ENCODE measurements at regions not wholly inside any gene's neighbourhood (a gene's known extent, or its start where the extent isn't known, plus 50 kb on each side); places are given as distances from the start of the nearest gene placed in this dataset.

- H2BK5ac ChIP-seq (ENCODE audit: insufficient read length, low read length) = no peak overlapping the region
- H3K9me3 ChIP-seq (ENCODE audit: control insufficient read depth, low read depth, low read length) = peaks cover 7% of the 10 kb centered on the region
- no peak for DNase-seq
- H4K8ac ChIP-seq (replicated peaks; ENCODE audit: insufficient read length, low read depth, low read length) = no peak overlapping the region
- H2BK12ac ChIP-seq (ENCODE audit: insufficient read length, low read depth, low read length) = no peak overlapping the region
- no peak overlapping the region for H2BK120ac ChIP-seq (ENCODE audit: low read depth, low read length, poor library complexity, severe bottlenecking)
- no CpG with 5 or more reads among the region's 1 CpG for WGBS (ENCODE audit: extremely low coverage, insufficient read length, low lambda C conversion rate)
- no peak overlapping the region for H2AK5ac ChIP-seq (ENCODE audit: insufficient read length, low read length)
- no peak overlapping the region for H3K14ac ChIP-seq (ENCODE audit: insufficient read depth, low read length)
- H3K4me3 Mint-ChIP-seq = no peak overlapping the region
- H4K20me1 ChIP-seq (ENCODE audit: control insufficient read depth, insufficient read depth, insufficient read length) = no peaks in the 10 kb centered on the region
- no peaks in the 10 kb centered on the region; the same call in 1 of the 2 replicates for H3K27me3 Mint-ChIP-seq (ENCODE audit: low read depth)
- no peak overlapping the region for H3T11ph ChIP-seq (ENCODE audit: low read length)
- H3K4ac ChIP-seq (ENCODE audit: low read depth, low read length) = no peak overlapping the region
- no peak overlapping the region for H4K5ac ChIP-seq (ENCODE audit: insufficient read length, low read depth, low read length)
- peaks cover 4 to 10% (median 9%) of the 10 kb centered on the region in 3 experiments for H3K36me3 Mint-ChIP-seq (ENCODE audit: insufficient read depth in 1 of 3, low read depth in 3 of 3)
- H3K9me3 Mint-ChIP-seq = peaks cover 66 to 74% of the 10 kb centered on the region in 2 experiments
- no peaks in the 10 kb centered on the region for H3K79me1 ChIP-seq (ENCODE audit: insufficient read depth, low read depth, low read length, poor library complexity, severe bottlenecking)
- H3K27ac Mint-ChIP-seq = no peak overlapping the region
- H3K4me1 Mint-ChIP-seq = no peaks in the 10 kb centered on the region
- no peak overlapping the region for H3K27ac ChIP-seq (ENCODE audit: insufficient read length, low read depth, low read length)
- no peak overlapping the region for H3K56ac ChIP-seq (ENCODE audit: insufficient read length, low read depth, low read length)
- no peak overlapping the region for H2BK15ac ChIP-seq (ENCODE audit: low read depth, low read length)
- H4K91ac ChIP-seq (ENCODE audit: insufficient read length, low read depth, low read length) = no peak overlapping the region
- no peak overlapping the region for H3K4me2 ChIP-seq (ENCODE audit: insufficient read depth, insufficient read length, low read length)
- H2BK20ac ChIP-seq (ENCODE audit: low read depth, low read length, poor library complexity, severe bottlenecking) = no peak overlapping the region
- TF ChIP-seq, protein P1, sequence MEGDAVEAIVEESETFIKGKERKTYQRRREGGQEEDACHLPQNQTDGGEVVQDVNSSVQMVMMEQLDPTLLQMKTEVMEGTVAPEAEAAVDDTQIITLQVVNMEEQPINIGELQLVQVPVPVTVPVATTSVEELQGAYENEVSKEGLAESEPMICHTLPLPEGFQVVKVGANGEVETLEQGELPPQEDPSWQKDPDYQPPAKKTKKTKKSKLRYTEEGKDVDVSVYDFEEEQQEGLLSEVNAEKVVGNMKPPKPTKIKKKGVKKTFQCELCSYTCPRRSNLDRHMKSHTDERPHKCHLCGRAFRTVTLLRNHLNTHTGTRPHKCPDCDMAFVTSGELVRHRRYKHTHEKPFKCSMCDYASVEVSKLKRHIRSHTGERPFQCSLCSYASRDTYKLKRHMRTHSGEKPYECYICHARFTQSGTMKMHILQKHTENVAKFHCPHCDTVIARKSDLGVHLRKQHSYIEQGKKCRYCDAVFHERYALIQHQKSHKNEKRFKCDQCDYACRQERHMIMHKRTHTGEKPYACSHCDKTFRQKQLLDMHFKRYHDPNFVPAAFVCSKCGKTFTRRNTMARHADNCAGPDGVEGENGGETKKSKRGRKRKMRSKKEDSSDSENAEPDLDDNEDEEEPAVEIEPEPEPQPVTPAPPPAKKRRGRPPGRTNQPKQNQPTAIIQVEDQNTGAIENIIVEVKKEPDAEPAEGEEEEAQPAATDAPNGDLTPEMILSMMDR (conservative IDR thresholded peaks at IDR 0.05) = no peak
- H3K9ac ChIP-seq (ENCODE audit: extremely low read depth, insufficient read length, low read length) = no peak overlapping the region
- H2AFZ ChIP-seq (ENCODE audit: low read length) = no peak overlapping the region
- H3K4me1 ChIP-seq (ENCODE audit: insufficient read depth, low read length) = no peaks in the 10 kb centered on the region
- no peaks in the 10 kb centered on the region for H3K23me2 ChIP-seq (ENCODE audit: insufficient read length, low read depth, low read length, poor library complexity, severe bottlenecking)
- H3K18ac ChIP-seq (ENCODE audit: insufficient read length, low read depth, low read length) = no peak overlapping the region
- no peak overlapping the region for H3K23ac ChIP-seq (ENCODE audit: insufficient read length, low read depth, low read length)
- no peaks in the 10 kb centered on the region for H3K79me2 ChIP-seq (ENCODE audit: insufficient read depth, low read length)
- no peaks in the 10 kb centered on the region for H3K27me3 ChIP-seq (ENCODE audit: insufficient read depth, low read length)
Measured at GRCh38 chrX:38943120-38943519, 141.9 kb downstream of the MID1IP1 start.

All from H9 (cell line).